GM23338 (cell line): ENCODE measurements at regions not wholly inside any gene's neighbourhood (a gene's known extent, or its start where the extent isn't known, plus 50 kb on each side); places are given as distances from the start of the nearest gene placed in this dataset.

Experiments used
- ATAC-seq: fragments of 200-7000 bp; cut with Tn5 transposase; 3 replicates; pipeline ENCODE4 v1.9.1; 2020
- DNase-seq: peaks from one replicate; pipeline ENCODE4 v3.0.0-alpha.2; 2015; ENCODE audit warnings: low spot score
- H2AFZ ChIP-seq: fragments of 200-600 bp; sonication (generic); 2 replicates; pipeline ENCODE4 v1.8.0; 2016; ENCODE audit warnings: antibody characterized with exemption, mild to moderate bottlenecking, moderate library complexity
- H3F3A ChIP-seq: fragments of 200-600 bp; sonication (generic); replicated peaks from 2 replicates; pipeline ENCODE4 v1.8.0; 2017; ENCODE audit warnings: antibody characterized with exemption, mixed run types, low read depth
- H3K27ac ChIP-seq: fragments of 200-600 bp; sonication (generic); 2 replicates; pipeline ENCODE4 v1.6.1; 2016; ENCODE audit warnings: low read depth
- H3K27me3 ChIP-seq: fragments of 200-600 bp; sonication (generic); 2 replicates; pipeline ENCODE4 v1.8.0; 2016; ENCODE audit warnings: mild to moderate bottlenecking, mixed run types, moderate library complexity; ENCODE audit not compliant: insufficient read depth
- H3K36me3 ChIP-seq: fragments of 200-600 bp; sonication (generic); 2 replicates; pipeline ENCODE4 v1.8.0; 2016; ENCODE audit warnings: mild to moderate bottlenecking; ENCODE audit not compliant: insufficient read depth
- H3K4me1 ChIP-seq: fragments of 200-600 bp; sonication (generic); 2 replicates; pipeline ENCODE4 v1.8.0; 2016; ENCODE audit warnings: mild to moderate bottlenecking, moderate library complexity; ENCODE audit not compliant: insufficient read depth
- H3K4me2 ChIP-seq: fragments of 200-600 bp; sonication (generic); 2 replicates; pipeline ENCODE4 v1.7.1; 2017; ENCODE audit warnings: mixed run types
- H3K4me3 ChIP-seq: fragments of 200-600 bp; sonication (generic); 2 replicates; pipeline ENCODE4 v1.6.1; 2016; ENCODE audit warnings: mixed run types
- H3K79me2 ChIP-seq: fragments of 200-600 bp; sonication (generic); replicated peaks from 2 replicates; pipeline ENCODE4 v1.8.0; 2017; ENCODE audit warnings: mild to moderate bottlenecking; ENCODE audit not compliant: insufficient read depth
- H3K9me2 ChIP-seq: fragments of 200-600 bp; sonication (generic); 2 replicates; pipeline ENCODE4 v1.8.0; 2017; ENCODE audit not compliant: insufficient read depth
- H4K20me1 ChIP-seq: fragments of 200-600 bp; sonication (generic); replicated peaks from 2 replicates; pipeline ENCODE4 v1.8.0; 2017; ENCODE audit warnings: mild to moderate bottlenecking; ENCODE audit not compliant: insufficient read depth
- H3K27ac Mint-ChIP-seq: 2 replicates; pipeline ENCODE4 v1.8.0; 2020; ENCODE audit warnings: inconsistent platforms, mild to moderate bottlenecking, moderate library complexity, mixed read lengths
- H3K27me3 Mint-ChIP-seq: 3 replicates; pipeline ENCODE4 v1.8.0; 2022; ENCODE audit warnings: low read depth, mild to moderate bottlenecking, moderate library complexity, mixed read lengths, inconsistent platforms; ENCODE audit not compliant: insufficient read depth, poor library complexity
- H3K36me3 Mint-ChIP-seq: 3 replicates; pipeline ENCODE4 v1.8.0; 2021; ENCODE audit warnings: low read depth, mild to moderate bottlenecking, inconsistent platforms, moderate library complexity, mixed read lengths
- H3K4me1 Mint-ChIP-seq: 3 replicates; pipeline ENCODE4 v1.8.0; 2020; ENCODE audit warnings: mild to moderate bottlenecking, inconsistent platforms, mixed read lengths
- H3K4me3 Mint-ChIP-seq: 3 replicates; pipeline ENCODE4 v1.8.0; 2021; ENCODE audit warnings: moderate library complexity, mild to moderate bottlenecking, inconsistent platforms, mixed read lengths
- H3K9me3 Mint-ChIP-seq: 3 replicates; pipeline ENCODE4 v1.8.0; 2020; ENCODE audit warnings: moderate library complexity, mild to moderate bottlenecking, inconsistent platforms, mixed read lengths
- JUNB ChIP-seq: IDR thresholded peaks from one replicate; pipeline ENCODE4 v1.6.1; 2016; ENCODE audit warnings: antibody characterized with exemption; ENCODE audit not compliant: unreplicated experiment
- REST ChIP-seq: IDR thresholded peaks from one replicate; pipeline ENCODE4 v1.6.1; 2018; ENCODE audit warnings: antibody characterized with exemption; ENCODE audit not compliant: unreplicated experiment
- ZNF114 ChIP-seq: fragments of 250-450 bp; sonication (Bioruptor Pico); IDR thresholded peaks from 2 replicates; pipeline ENCODE4 v1.5.0; 2020; ENCODE audit warnings: mild to moderate bottlenecking, moderate library complexity

GRCh38 chr4:189514209-189514608 lies 426.5 kb upstream of the FRG1 start:
- Mint-ChIP-seq H3K9me3 (peaks cover 61% of the 10 kb centered on the region), H3K36me3 (no peaks in the 10 kb centered on the region; the same call in 2 of the 3 replicates)

GRCh38 chr4:189516902-189517301 lies 423.8 kb upstream of the FRG1 start:
- Mint-ChIP-seq H3K4me1 (peaks cover 5% of the 10 kb centered on the region), H3K4me3 (no peak overlapping the region), H3K9me3 (peaks cover 58% of the 10 kb centered on the region), H3K27ac (no peak overlapping the region), H3K27me3 (peaks cover 8% of the 10 kb centered on the region), H3K36me3 (no peaks in the 10 kb centered on the region)
- Histone ChIP-seq H3F3A (no peaks in the 10 kb centered on the region), H3K4me3 (no peak overlapping the region), H2AFZ (no peak overlapping the region), H3K9me2 (no peaks in the 10 kb centered on the region), H3K27me3 (no peaks in the 10 kb centered on the region), H4K20me1 (no peaks in the 10 kb centered on the region), H3K27ac (no peak overlapping the region), H3K36me3 (no peaks in the 10 kb centered on the region), H3K4me2 (no peak overlapping the region), H3K79me2 (no peaks in the 10 kb centered on the region), H3K4me1 (0 out of 2 replicates have a peak, but pooled peaks cover 5% of the 10 kb centered on the region)
- DNase-seq: no peak
- TF ChIP-seq JUNB: no peak
- ATAC-seq: no peak

More at GRCh38 chr4:189514209-189514608, 426.5 kb upstream of the FRG1 start:
- H3K36me3 ChIP-seq: no peaks in the 10 kb centered on the region
- no peak overlapping the region for H3K4me3 ChIP-seq
- ATAC-seq: no peak
- no peak overlapping the region for H3K27ac ChIP-seq
- no peaks in the 10 kb centered on the region for H3K79me2 ChIP-seq
- no peak overlapping the region for H3K4me3 Mint-ChIP-seq
- H3K4me1 ChIP-seq: 0 out of 2 replicates have a peak, but pooled peaks cover 5% of the 10 kb centered on the region
- TF ChIP-seq ZNF114: no peak
- TF ChIP-seq REST: no peak
- no peak overlapping the region for H3K27ac Mint-ChIP-seq
- no peaks in the 10 kb centered on the region for H3F3A ChIP-seq
- H4K20me1 ChIP-seq: no peaks in the 10 kb centered on the region
- no peak for DNase-seq
- no peaks in the 10 kb centered on the region for H3K9me2 ChIP-seq
- peaks cover 5% of the 10 kb centered on the region for H3K4me1 Mint-ChIP-seq
- H3K27me3 Mint-ChIP-seq: peaks cover 9% of the 10 kb centered on the region
- H3K4me2 ChIP-seq: no peak overlapping the region
- peak overlapping the region; percentile 18; the same call in 1 of the 2 replicates for H2AFZ ChIP-seq
- no peaks in the 10 kb centered on the region for H3K27me3 ChIP-seq

- 0 out of 2 replicates have a peak, but pooled peaks cover 5% of the 10 kb centered on the region for H3K4me1 ChIP-seq
- H3K27me3 Mint-ChIP-seq: peaks cover 3% of the 10 kb centered on the region
- no peak for TF ChIP-seq ZNF114
- no peaks in the 10 kb centered on the region for H4K20me1 ChIP-seq
- no peaks in the 10 kb centered on the region for H3K79me2 ChIP-seq
- H3K9me2 ChIP-seq: 0 out of 2 replicates have a peak, but pooled peaks cover 4% of the 10 kb centered on the region
- H3K36me3 Mint-ChIP-seq: peaks cover 4% of the 10 kb centered on the region
- H3K36me3 ChIP-seq: no peaks in the 10 kb centered on the region
- H3K27me3 ChIP-seq: no peaks in the 10 kb centered on the region
- no peaks in the 10 kb centered on the region for H3F3A ChIP-seq
- no peak overlapping the region for H3K4me3 ChIP-seq
- no peak overlapping the region for H3K4me2 ChIP-seq
- peaks cover 62% of the 10 kb centered on the region for H3K9me3 Mint-ChIP-seq
- H3K4me1 Mint-ChIP-seq: peaks cover 5% of the 10 kb centered on the region; the same call in 2 of the 3 replicates
- no peak overlapping the region for H3K27ac ChIP-seq
- no peak overlapping the region for H3K4me3 Mint-ChIP-seq
- no peak overlapping the region for H2AFZ ChIP-seq
- ATAC-seq (no peak), DNase-seq (no peak)
- no peak overlapping the region for H3K27ac Mint-ChIP-seq
These were observed 421.5 kb upstream of the FRG1 start for GRCh38 chr4:189519186-189519585.
